ENCODE measurements at regions not wholly inside any gene's neighbourhood (a gene's known extent, or its start where the extent isn't known, plus 50 kb on each side); places are given as distances from the start of the nearest gene placed in this dataset.

DNA sequence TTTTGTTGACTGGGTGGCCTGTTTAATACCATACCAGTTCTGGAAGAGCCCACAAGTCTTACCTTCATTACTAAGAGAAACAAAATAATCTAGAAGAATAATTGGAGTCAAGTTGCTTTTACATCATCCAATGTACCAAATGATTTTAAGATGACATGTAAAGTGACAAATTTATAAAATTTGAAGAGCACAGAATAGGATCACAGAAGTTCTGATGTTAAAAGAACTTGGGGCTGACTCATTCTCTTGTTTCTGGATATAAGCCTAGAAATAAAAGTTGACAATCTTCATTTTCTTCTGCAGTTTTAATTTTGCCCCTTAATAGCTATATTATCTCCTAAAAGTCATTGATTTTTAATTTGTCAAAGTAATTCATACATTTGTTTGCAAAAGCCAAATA, 317.5 kb upstream of the MARCKS start:
- Histone ChIP-seq H4K20me1 (ENCODE audit: insufficient read depth, low read length) (no peaks in the 10 kb centered on the region), H3K4me3 (ENCODE audit: low read depth, low read length, poor library complexity, severe bottlenecking) (no peak overlapping the region), H2AFZ (ENCODE audit: low read length) (no peak overlapping the region), H3F3A (ENCODE audit: insufficient read depth, low read length) (no peaks in the 10 kb centered on the region), H3K27ac (ENCODE audit: low read depth, low read length, poor library complexity, severe bottlenecking) (no peak overlapping the region), H3K4me1 (ENCODE audit: insufficient read depth, low read length, severe bottlenecking) (no peaks in the 10 kb centered on the region), H3K79me2 (ENCODE audit: insufficient read depth, low read length) (no peaks in the 10 kb centered on the region), H3K9me2 (ENCODE audit: low read depth, low read length) (no peaks in the 10 kb centered on the region), H3K4me2 (ENCODE audit: low read length) (no peak overlapping the region), H3K9ac (ENCODE audit: low read length) (no peak overlapping the region), H3K9me3 (ENCODE audit: low read length) (no peaks in the 10 kb centered on the region), H3K36me3 (ENCODE audit: insufficient read depth, low read length) (no peaks in the 10 kb centered on the region), H3K27me3 (ENCODE audit: insufficient read depth, low read length) (no peaks in the 10 kb centered on the region)
- no peak for TF ChIP-seq EZH2 (IDR thresholded peaks at IDR 0.05; ENCODE audit: borderline replicate concordance, low read length)
- TF ChIP-seq CTCF (IDR thresholded peaks at IDR 0.05; ENCODE audit: low read length) = no peak

GRCh38 chr6:113540466-113540865, 316.7 kb upstream of the MARCKS start:
- Histone ChIP-seq H3K36me3 (ENCODE audit: insufficient read depth, low read length) (no peaks in the 10 kb centered on the region), H3K4me2 (ENCODE audit: low read length) (no peak overlapping the region), H2AFZ (ENCODE audit: low read length) (no peak overlapping the region), H3K9me2 (ENCODE audit: low read depth, low read length) (no peaks in the 10 kb centered on the region), H3K4me1 (ENCODE audit: insufficient read depth, low read length, severe bottlenecking) (no peaks in the 10 kb centered on the region), H3K9me3 (ENCODE audit: low read length) (no peaks in the 10 kb centered on the region), H4K20me1 (ENCODE audit: insufficient read depth, low read length) (no peaks in the 10 kb centered on the region), H3F3A (ENCODE audit: insufficient read depth, low read length) (no peaks in the 10 kb centered on the region), H3K27ac (ENCODE audit: low read depth, low read length, poor library complexity, severe bottlenecking) (no peak overlapping the region), H3K79me2 (ENCODE audit: insufficient read depth, low read length) (no peaks in the 10 kb centered on the region), H3K27me3 (ENCODE audit: insufficient read depth, low read length) (no peaks in the 10 kb centered on the region), H3K4me3 (ENCODE audit: low read depth, low read length, poor library complexity, severe bottlenecking) (no peak overlapping the region), H3K9ac (ENCODE audit: low read length) (no peak overlapping the region)
- TF ChIP-seq CTCF (IDR thresholded peaks at IDR 0.05; ENCODE audit: low read length) (no peak), EZH2 (IDR thresholded peaks at IDR 0.05; ENCODE audit: borderline replicate concordance, low read length) (no peak)

- TF ChIP-seq CTCF (IDR thresholded peaks at IDR 0.05; ENCODE audit: low read length) = no peak
- no peak for TF ChIP-seq EZH2 (IDR thresholded peaks at IDR 0.05; ENCODE audit: borderline replicate concordance, low read length)
- no peaks in the 10 kb centered on the region for H4K20me1 ChIP-seq (ENCODE audit: insufficient read depth, low read length)
- no peaks in the 10 kb centered on the region for H3K9me3 ChIP-seq (ENCODE audit: low read length)
- no peak overlapping the region for H3K27ac ChIP-seq (ENCODE audit: low read depth, low read length, poor library complexity, severe bottlenecking)
- H3K9ac ChIP-seq (ENCODE audit: low read length) = no peak overlapping the region
- H2AFZ ChIP-seq (ENCODE audit: low read length) = no peak overlapping the region
- no peaks in the 10 kb centered on the region for H3K27me3 ChIP-seq (ENCODE audit: insufficient read depth, low read length)
- H3K36me3 ChIP-seq (ENCODE audit: insufficient read depth, low read length) = no peaks in the 10 kb centered on the region
- H3K79me2 ChIP-seq (ENCODE audit: insufficient read depth, low read length) = no peaks in the 10 kb centered on the region
- H3F3A ChIP-seq (ENCODE audit: insufficient read depth, low read length) = no peaks in the 10 kb centered on the region
- H3K9me2 ChIP-seq (ENCODE audit: low read depth, low read length) = no peaks in the 10 kb centered on the region
- no peaks in the 10 kb centered on the region for H3K4me1 ChIP-seq (ENCODE audit: insufficient read depth, low read length, severe bottlenecking)
- H3K4me3 ChIP-seq (ENCODE audit: low read depth, low read length, poor library complexity, severe bottlenecking) = no peak overlapping the region
- no peak overlapping the region for H3K4me2 ChIP-seq (ENCODE audit: low read length)
These were observed 306.0 kb upstream of the MARCKS start for GRCh38 chr6:113551168-113551567.
